Keratinocyte (primary cell): ENCODE measurements at regions not wholly inside any gene's neighbourhood (a gene's known extent, or its start where the extent isn't known, plus 50 kb on each side); places are given as distances from the start of the nearest gene placed in this dataset.
A peak's percentile ranks its signal among the peaks of the same experiment; 100 is the strongest.

Experiments
- DNase-seq: peaks from one replicate; pipeline ENCODE4 v3.0.0-alpha.2; 2011; ENCODE audit warnings: low read depth, missing footprints, low spot score
- FAIRE-seq: peaks from 2 replicates; lab custom pipeline; 2011; peaks lifted over from hg19 to GRCh38; lab: Jason Lieb, UNC
- H2AFZ ChIP-seq: 2 replicates; pipeline ENCODE4 v1.6.0; 2012; ENCODE audit warnings: low read length, control low read depth, inconsistent platforms; ENCODE audit not compliant: control insufficient read depth
- H3K27ac ChIP-seq: 2 replicates; pipeline ENCODE4 v1.5.1; 2011; ENCODE audit warnings: low read length; ENCODE audit not compliant: control insufficient read depth, insufficient read depth
- H3K27me3 ChIP-seq: 3 replicates; pipeline ENCODE4 v1.6.0; 2011; ENCODE audit warnings: low read length; ENCODE audit not compliant: control insufficient read depth, insufficient read depth; ENCODE audit errors: extremely low read depth
- H3K36me3 ChIP-seq, 2 experiments: 2 replicates in 1 of 2; 3 replicates in 1 of 2; pipeline ENCODE4 v1.5.1; 2011; ENCODE audit warnings: low read length in 2 of 2, mild to moderate bottlenecking in 1 of 2; ENCODE audit not compliant: control insufficient read depth in 2 of 2, insufficient read depth in 2 of 2; ENCODE audit errors: extremely low read depth in 1 of 2
- H3K4me1 ChIP-seq: 3 replicates; pipeline ENCODE4 v1.5.1; 2011; ENCODE audit warnings: low read length; ENCODE audit not compliant: control insufficient read depth, insufficient read depth; ENCODE audit errors: extremely low read depth
- H3K4me2 ChIP-seq: 3 replicates; pipeline ENCODE4 v1.6.0; 2011; ENCODE audit warnings: low read depth, low read length; ENCODE audit not compliant: control insufficient read depth, insufficient read depth; ENCODE audit errors: extremely low read depth
- H3K4me3 ChIP-seq, 3 experiments: fragments of 200-600 bp in 1 of 3; sonication (generic) in 1 of 3; 2 replicates in 2 of 3; 3 replicates in 1 of 3; pipeline ENCODE4 v1.5.1; 2011 to 2016; ENCODE audit warnings: low read length in 3 of 3, mild to moderate bottlenecking in 3 of 3, control low read depth in 2 of 3, inconsistent platforms in 1 of 3, low read depth in 1 of 3, mixed read lengths in 1 of 3, mixed run types in 1 of 3, moderate library complexity in 1 of 3; ENCODE audit not compliant: control insufficient read depth in 2 of 3, insufficient read depth in 2 of 3; ENCODE audit errors: extremely low read depth in 1 of 3
- H3K79me2 ChIP-seq: 2 replicates; pipeline ENCODE4 v1.6.0; 2012; ENCODE audit warnings: low read length; ENCODE audit not compliant: control insufficient read depth, insufficient read depth
- H3K9ac ChIP-seq: 3 replicates; pipeline ENCODE4 v1.6.0; 2011; ENCODE audit warnings: low read length; ENCODE audit not compliant: control insufficient read depth, insufficient read depth; ENCODE audit errors: extremely low read depth
- H3K9me1 ChIP-seq: 3 replicates; pipeline ENCODE4 v1.6.0; 2011; ENCODE audit warnings: low read length; ENCODE audit not compliant: control insufficient read depth, insufficient read depth; ENCODE audit errors: extremely low read depth
- H3K9me3 ChIP-seq: 2 replicates; pipeline ENCODE4 v1.5.1; 2012; ENCODE audit warnings: low read depth, low read length; ENCODE audit not compliant: control insufficient read depth
- H4K20me1 ChIP-seq: 3 replicates; pipeline ENCODE4 v1.6.0; 2011; ENCODE audit warnings: low read length; ENCODE audit not compliant: control insufficient read depth, insufficient read depth; ENCODE audit errors: extremely low read depth
- EZH2 ChIP-seq: IDR thresholded peaks from one replicate; pipeline ENCODE4 v1.6.1; 2012; ENCODE audit warnings: inconsistent platforms, mild to moderate bottlenecking, low read length, moderate library complexity
- dilution Hi-C: fragments of 300-500 bp; cut with MboI; formaldehyde crosslinking; loops from one replicate; pipeline ENCODE4 v1.7.0; 2020; ENCODE audit warnings: low sequenced_read_pairs; ENCODE audit not compliant: extremely low pct_ligation_motif_present
- TF ChIP-seq, protein P1 (sequence below), 3 experiments: IDR thresholded peaks in 1 of 3; conservative IDR thresholded peaks in 1 of 3; optimal IDR thresholded peaks in 1 of 3; 2 replicates in 2 of 3; 3 replicates in 1 of 3; pipeline versions ENCODE3 to v1.5.1; 2011; ENCODE audit warnings: low read length in 3 of 3, mild to moderate bottlenecking in 3 of 3, moderate library complexity in 2 of 3, control low read depth in 1 of 3, inconsistent platforms in 1 of 3; ENCODE audit not compliant: insufficient read depth in 2 of 3; ENCODE audit errors: extremely low read depth in 1 of 3

DNA sequence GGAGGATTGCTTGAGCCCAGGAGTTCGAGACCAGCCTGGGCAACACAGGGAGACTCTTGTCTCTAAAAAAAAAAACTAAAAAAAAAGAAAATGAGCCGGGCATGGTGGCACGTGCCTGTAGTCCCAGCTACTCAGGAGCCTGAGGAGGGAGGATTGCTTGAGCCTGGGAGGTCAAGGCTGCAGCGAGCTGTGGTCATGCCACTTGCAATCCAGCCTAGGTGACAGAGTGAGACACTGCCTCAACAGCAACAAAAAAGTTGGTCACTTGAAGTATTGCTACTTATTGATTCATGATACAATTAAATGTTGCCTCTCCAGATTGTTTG lies 57.9 kb upstream of the CXADR start:
- TF ChIP-seq, protein P1, sequence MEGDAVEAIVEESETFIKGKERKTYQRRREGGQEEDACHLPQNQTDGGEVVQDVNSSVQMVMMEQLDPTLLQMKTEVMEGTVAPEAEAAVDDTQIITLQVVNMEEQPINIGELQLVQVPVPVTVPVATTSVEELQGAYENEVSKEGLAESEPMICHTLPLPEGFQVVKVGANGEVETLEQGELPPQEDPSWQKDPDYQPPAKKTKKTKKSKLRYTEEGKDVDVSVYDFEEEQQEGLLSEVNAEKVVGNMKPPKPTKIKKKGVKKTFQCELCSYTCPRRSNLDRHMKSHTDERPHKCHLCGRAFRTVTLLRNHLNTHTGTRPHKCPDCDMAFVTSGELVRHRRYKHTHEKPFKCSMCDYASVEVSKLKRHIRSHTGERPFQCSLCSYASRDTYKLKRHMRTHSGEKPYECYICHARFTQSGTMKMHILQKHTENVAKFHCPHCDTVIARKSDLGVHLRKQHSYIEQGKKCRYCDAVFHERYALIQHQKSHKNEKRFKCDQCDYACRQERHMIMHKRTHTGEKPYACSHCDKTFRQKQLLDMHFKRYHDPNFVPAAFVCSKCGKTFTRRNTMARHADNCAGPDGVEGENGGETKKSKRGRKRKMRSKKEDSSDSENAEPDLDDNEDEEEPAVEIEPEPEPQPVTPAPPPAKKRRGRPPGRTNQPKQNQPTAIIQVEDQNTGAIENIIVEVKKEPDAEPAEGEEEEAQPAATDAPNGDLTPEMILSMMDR (optimal IDR thresholded peaks at IDR 0.05 in 1 of 3, IDR thresholded peaks at IDR 0.05 in 1 of 3, conservative IDR thresholded peaks at IDR 0.05 in 1 of 3; ENCODE audit: extremely low read depth in 1 of 3, insufficient read depth in 2 of 3, low read length in 3 of 3): no peak
- no peak for TF ChIP-seq EZH2
- dilution Hi-C loops: no loop called here
- no peaks in the 10 kb centered on the region for H3K9me1 ChIP-seq
- no peak overlapping the region for H2AFZ ChIP-seq
- no peaks in the 10 kb centered on the region for H3K36me3 ChIP-seq
- H4K20me1 ChIP-seq: no peaks in the 10 kb centered on the region
- no peak for FAIRE-seq
- no peak overlapping the region for H3K4me3 ChIP-seq
- no peak overlapping the region for H3K9ac ChIP-seq
- H3K9me3 ChIP-seq: no peaks in the 10 kb centered on the region
- H3K4me1 ChIP-seq: peaks cover 10% of the 10 kb centered on the region
- peak overlapping the region; percentile 56 for H3K4me2 ChIP-seq
- no peaks in the 10 kb centered on the region for H3K79me2 ChIP-seq
- DNase-seq: no peak
- no peaks in the 10 kb centered on the region for H3K27me3 ChIP-seq
- no peak overlapping the region for H3K27ac ChIP-seq

DNA sequence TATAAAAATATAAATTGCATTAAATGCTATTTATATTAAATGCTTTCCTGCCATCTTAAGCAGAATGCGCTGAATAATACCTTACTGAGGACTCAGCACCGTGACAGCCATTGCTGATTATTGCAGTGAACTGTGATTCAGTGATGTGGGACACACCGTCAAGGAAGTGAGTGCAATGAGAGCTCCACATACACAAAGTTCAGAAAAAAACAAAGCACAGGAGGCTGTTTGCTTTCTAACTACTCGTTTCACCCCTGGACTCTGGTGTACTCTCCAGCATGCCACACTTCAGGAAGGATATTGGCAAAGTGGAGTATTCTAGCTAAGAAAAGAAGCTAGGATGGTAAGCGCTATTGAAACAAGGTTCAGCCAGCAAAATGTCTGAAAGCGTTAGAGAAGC lies 57.4 kb upstream of the CXADR start:
- FAIRE-seq: no peak
- Histone ChIP-seq H3K36me3 (no peaks in the 10 kb centered on the region), H4K20me1 (no peaks in the 10 kb centered on the region), H3K9ac (no peak overlapping the region), H3K79me2 (no peaks in the 10 kb centered on the region), H3K4me3 (no peak overlapping the region), H3K9me1 (no peaks in the 10 kb centered on the region), H3K4me1 (peaks cover 10% of the 10 kb centered on the region), H3K4me2 (no peak overlapping the region), H3K9me3 (no peaks in the 10 kb centered on the region), H2AFZ (no peak overlapping the region), H3K27ac (no peak overlapping the region), H3K27me3 (no peaks in the 10 kb centered on the region)
- dilution Hi-C loops: no loop called here
- no peak for TF ChIP-seq EZH2
- TF ChIP-seq, protein P1 (optimal IDR thresholded peaks at IDR 0.05 in 1 of 3, IDR thresholded peaks at IDR 0.05 in 1 of 3, conservative IDR thresholded peaks at IDR 0.05 in 1 of 3; ENCODE audit: extremely low read depth in 1 of 3, insufficient read depth in 2 of 3, low read length in 3 of 3): no peak
- no peak for DNase-seq
